ENCODE measurements at regions not wholly inside any gene's neighbourhood (a gene's known extent, or its start where the extent isn't known, plus 50 kb on each side); places are given as distances from the start of the nearest gene placed in this dataset.

- no peak for TF ChIP-seq CTCF (IDR thresholded peaks at IDR 0.05)
- H3K4me3 ChIP-seq (ENCODE audit: low read length), result no peak overlapping the region
- no peaks in the 10 kb centered on the region for H3K36me3 Mint-ChIP-seq
- no peak overlapping the region for H3K4me3 Mint-ChIP-seq
- no peaks in the 10 kb centered on the region for H3K4me1 Mint-ChIP-seq
- intact Hi-C loops (cut with micrococcal nuclease), result no loop called here
- H3K27me3 Mint-ChIP-seq (ENCODE audit: low read depth in 2 of 2), result no peaks in the 10 kb centered on the region
- H3K4me1 ChIP-seq (ENCODE audit: control insufficient read depth, insufficient read depth, low read length), result no peaks in the 10 kb centered on the region
- no peak for DNase-seq
- ATAC-seq, result no peak
- WGBS (ENCODE audit: insufficient coverage), result 88% methylated on average over 3 of the region's 4 CpGs
- no peaks in the 10 kb centered on the region for H3K27me3 ChIP-seq (ENCODE audit: control insufficient read depth, insufficient read depth, low read length)
- no peaks in the 10 kb centered on the region for H3K9me3 ChIP-seq (ENCODE audit: control insufficient read depth, insufficient read depth, low read length)
- peaks cover 2% of the 10 kb centered on the region in 2 donors for H3K9me3 Mint-ChIP-seq
- no peak overlapping the region for H3K27ac ChIP-seq (ENCODE audit: low read length)
- H3K27ac Mint-ChIP-seq, result no peak overlapping the region
- H3K36me3 ChIP-seq (ENCODE audit: control insufficient read depth, insufficient read depth, low read length), result no peaks in the 10 kb centered on the region
Observed at GRCh38 chr4:17182888-17183287, 284.4 kb upstream of the LDB2 start.

- no peak for ATAC-seq
- Mint-ChIP-seq H3K27me3 (ENCODE audit: low read depth in 2 of 2) (peaks cover 0 to 3% of the 10 kb centered on the region in 2 donors), H3K4me1 (no peaks in the 10 kb centered on the region), H3K36me3 (no peaks in the 10 kb centered on the region), H3K9me3 (no peaks in the 10 kb centered on the region), H3K4me3 (no peak overlapping the region), H3K27ac (no peak overlapping the region)
- DNase-seq, result no peak
- H3K4me3 ChIP-seq (ENCODE audit: low read length), result no peak overlapping the region
- intact Hi-C loops (cut with micrococcal nuclease), result no loop called here
- no peaks in the 10 kb centered on the region for H3K27me3 ChIP-seq (ENCODE audit: control insufficient read depth, insufficient read depth, low read length)
- H3K27ac ChIP-seq (ENCODE audit: low read length), result no peak overlapping the region
- no peaks in the 10 kb centered on the region for H3K9me3 ChIP-seq (ENCODE audit: control insufficient read depth, insufficient read depth, low read length)
- no peaks in the 10 kb centered on the region for H3K36me3 ChIP-seq (ENCODE audit: control insufficient read depth, insufficient read depth, low read length)
- no peak for TF ChIP-seq CTCF (IDR thresholded peaks at IDR 0.05)
- no peaks in the 10 kb centered on the region for H3K4me1 ChIP-seq (ENCODE audit: control insufficient read depth, insufficient read depth, low read length)
Observed at GRCh38 chr4:17174751-17175150, 276.3 kb upstream of the LDB2 start.

GRCh38 chr4:17173300-17173699 is 274.9 kb upstream of the LDB2 start:
- H3K27ac Mint-ChIP-seq, result no peak overlapping the region
- no peak overlapping the region for H3K27ac ChIP-seq (ENCODE audit: low read length)
- no peaks in the 10 kb centered on the region for H3K4me1 ChIP-seq (ENCODE audit: control insufficient read depth, insufficient read depth, low read length)
- 67% methylated on average over 5 of the region's 5 CpGs for WGBS (ENCODE audit: insufficient coverage)
- ATAC-seq (no peak), DNase-seq (no peak)
- intact Hi-C loops (cut with micrococcal nuclease), result no loop called here
- no peaks in the 10 kb centered on the region for H3K4me1 Mint-ChIP-seq
- H3K27me3 ChIP-seq (ENCODE audit: control insufficient read depth, insufficient read depth, low read length), result no peaks in the 10 kb centered on the region
- TF ChIP-seq CTCF (IDR thresholded peaks at IDR 0.05), result no peak
- no peaks in the 10 kb centered on the region for H3K9me3 ChIP-seq (ENCODE audit: control insufficient read depth, insufficient read depth, low read length)
- H3K4me3 Mint-ChIP-seq, result no peak overlapping the region
- no peaks in the 10 kb centered on the region for H3K9me3 Mint-ChIP-seq
- H3K27me3 Mint-ChIP-seq (ENCODE audit: low read depth in 2 of 2), result peaks cover 0 to 3% of the 10 kb centered on the region in 2 donors
- H3K36me3 Mint-ChIP-seq, result no peaks in the 10 kb centered on the region
- H3K36me3 ChIP-seq (ENCODE audit: control insufficient read depth, insufficient read depth, low read length), result no peaks in the 10 kb centered on the region
- no peak overlapping the region for H3K4me3 ChIP-seq (ENCODE audit: low read length)

GRCh38 chr4:17170131-17170530 is 271.7 kb upstream of the LDB2 start:
- no peaks in the 10 kb centered on the region for H3K36me3 ChIP-seq (ENCODE audit: control insufficient read depth, insufficient read depth, low read length)
- intact Hi-C loops (cut with micrococcal nuclease), result no loop called here
- Mint-ChIP-seq H3K9me3 (no peaks in the 10 kb centered on the region), H3K4me1 (no peaks in the 10 kb centered on the region), H3K27me3 (ENCODE audit: low read depth in 2 of 2) (no peaks in the 10 kb centered on the region), H3K27ac (no peak overlapping the region), H3K4me3 (no peak overlapping the region), H3K36me3 (no peaks in the 10 kb centered on the region)
- DNase-seq (no peak), ATAC-seq (no peak)
- H3K4me3 ChIP-seq (ENCODE audit: low read length), result no peak overlapping the region
- 80% methylated on average over 1 of the region's 2 CpGs for WGBS (ENCODE audit: insufficient coverage)
- TF ChIP-seq CTCF (IDR thresholded peaks at IDR 0.05), result no peak
- H3K9me3 ChIP-seq (ENCODE audit: control insufficient read depth, insufficient read depth, low read length), result no peaks in the 10 kb centered on the region
- no peaks in the 10 kb centered on the region for H3K4me1 ChIP-seq (ENCODE audit: control insufficient read depth, insufficient read depth, low read length)
- no peak overlapping the region for H3K27ac ChIP-seq (ENCODE audit: low read length)
- H3K27me3 ChIP-seq (ENCODE audit: control insufficient read depth, insufficient read depth, low read length), result no peaks in the 10 kb centered on the region
